H1 (cell line): ENCODE measurements at regions not wholly inside any gene's neighbourhood (a gene's known extent, or its start where the extent isn't known, plus 50 kb on each side); places are given as distances from the start of the nearest gene placed in this dataset.

Experiments used
- CTCF ChIA-PET: fragments of 300-600 bp; sonication (Branson Sonifier 250); formaldehyde crosslinking; loops from one replicate; lab custom pipeline; 2021; ENCODE audit not compliant: partially characterized antibody; lab: Charles Lee
- POLR2A ChIA-PET: fragments of 300-600 bp; sonication (Branson Sonifier 250); formaldehyde crosslinking; loops from one replicate; lab custom pipeline; 2021; ENCODE audit warnings: inconsistent platforms; ENCODE audit not compliant: partially characterized antibody; lab: Charles Lee
- DNase-seq, 2 experiments: peaks; one replicate each; pipeline versions ENCODE4 v3.0.0 to v3.0.0-alpha.2; 2010 to 2022; ENCODE audit warnings: low spot score in 2 of 2, low read depth in 1 of 2, mixed read lengths in 1 of 2
- FAIRE-seq: peaks from 2 replicates; lab custom pipeline; 2011; peaks lifted over from hg19 to GRCh38; lab: Jason Lieb, UNC
- H2AFZ ChIP-seq: 2 replicates; pipeline ENCODE4 v1.8.1; 2012; ENCODE audit warnings: low read length, inconsistent platforms
- H2AK5ac ChIP-seq: 2 replicates; pipeline ENCODE4 v1.6.1; 2013; ENCODE audit warnings: low read depth, low read length
- H2BK120ac ChIP-seq: replicated peaks from 2 replicates; pipeline ENCODE3; 2013; ENCODE audit warnings: low read depth, low read length, inconsistent platforms
- H2BK12ac ChIP-seq: 2 replicates; pipeline ENCODE4 v1.6.1; 2013; ENCODE audit warnings: low read depth, low read length
- H2BK15ac ChIP-seq: 2 replicates; pipeline ENCODE4 v1.6.1; 2013; ENCODE audit warnings: low read length
- H2BK20ac ChIP-seq: 2 replicates; pipeline ENCODE4 v1.6.1; 2013; ENCODE audit warnings: low read length
- H2BK5ac ChIP-seq: 2 replicates; pipeline ENCODE4 v1.6.1; 2013; ENCODE audit warnings: low read depth, low read length
- H3K14ac ChIP-seq: 2 replicates; pipeline ENCODE4 v1.6.1; 2013; ENCODE audit warnings: inconsistent platforms; ENCODE audit not compliant: insufficient read length
- H3K18ac ChIP-seq: 2 replicates; pipeline ENCODE4 v1.6.1; 2013; ENCODE audit warnings: low read length; ENCODE audit errors: extremely low read depth
- H3K23ac ChIP-seq: 2 replicates; pipeline ENCODE4 v1.6.1; 2013; ENCODE audit warnings: inconsistent platforms; ENCODE audit not compliant: insufficient read length
- H3K23me2 ChIP-seq: 2 replicates; pipeline ENCODE4 v1.6.1; 2013; ENCODE audit warnings: low read depth, low read length
- H3K27ac ChIP-seq: 2 replicates; pipeline ENCODE4 v1.6.1; 2011; ENCODE audit warnings: low read depth, low read length, inconsistent platforms
- H3K27me3 ChIP-seq, 4 experiments: replicated peaks in 1 of 4; 1 replicate in 1 of 4; 2 replicates in 3 of 4; pipeline versions ENCODE4 v1.6.1 to v1.8.1; 2011 to 2013; ENCODE audit warnings: low read length in 3 of 4, mild to moderate bottlenecking in 3 of 4, inconsistent platforms in 2 of 4, mixed read lengths in 2 of 4, moderate library complexity in 1 of 4; ENCODE audit not compliant: control insufficient read depth in 3 of 4, insufficient read depth in 3 of 4; ENCODE audit errors: extremely low read depth in 1 of 4
- H3K36me3 ChIP-seq, 4 experiments: 2 replicates each; pipeline versions ENCODE4 v1.6.1 to v1.8.1; 2011 to 2013; ENCODE audit warnings: mild to moderate bottlenecking in 4 of 4, low read length in 3 of 4, moderate library complexity in 2 of 4, control low read depth in 1 of 4, inconsistent platforms in 1 of 4; ENCODE audit not compliant: insufficient read depth in 4 of 4, control insufficient read depth in 2 of 4
- H3K4ac ChIP-seq: replicated peaks from 2 replicates; pipeline ENCODE3; 2013; ENCODE audit warnings: low read length, low read depth, mixed read lengths, inconsistent platforms; ENCODE audit not compliant: insufficient read length
- H3K4me1 ChIP-seq, 4 experiments: replicated peaks in 1 of 4; 1 replicate in 1 of 4; 2 replicates in 3 of 4; pipeline versions ENCODE4 v1.6.1 to v1.8.1; 2011 to 2013; ENCODE audit warnings: low read length in 3 of 4, inconsistent platforms in 2 of 4, mixed read lengths in 1 of 4; ENCODE audit not compliant: insufficient read depth in 4 of 4, control insufficient read depth in 3 of 4
- H3K4me2 ChIP-seq, 2 experiments: 2 replicates each; pipeline versions ENCODE4 v1.6.1 to v1.8.1; 2011 to 2013; ENCODE audit warnings: low read depth in 2 of 2, low read length in 2 of 2, control low read depth in 1 of 2, inconsistent platforms in 1 of 2, mild to moderate bottlenecking in 1 of 2; ENCODE audit not compliant: insufficient read depth in 1 of 2
- H3K4me3 ChIP-seq, 4 experiments: fragments of 200-600, 300-600 bp in 1 of 4; sonication (generic), shearing (Covaris generic), sonication (Bioruptor Twin) in 1 of 4; 2 replicates each; pipeline versions ENCODE4 v1.5.1 to v1.8.1; 2011 to 2016; ENCODE audit warnings: low read length in 4 of 4, low read depth in 3 of 4, control low read depth in 2 of 4, inconsistent platforms in 2 of 4, mild to moderate bottlenecking in 2 of 4, mixed read lengths in 1 of 4, moderate library complexity in 1 of 4; ENCODE audit not compliant: insufficient read depth in 2 of 4; ENCODE audit errors: extremely low read depth in 1 of 4
- H3K56ac ChIP-seq: replicated peaks from 2 replicates; pipeline ENCODE3; 2013; ENCODE audit warnings: low read depth, mild to moderate bottlenecking, mixed read lengths, low read length, inconsistent platforms; ENCODE audit not compliant: insufficient read length
- H3K79me1 ChIP-seq: 2 replicates; pipeline ENCODE4 v1.6.1; 2013; ENCODE audit warnings: low read depth, low read length, control low read depth
- H3K79me2 ChIP-seq, 2 experiments: 2 replicates each; pipeline versions ENCODE4 v1.6.1 to v1.8.1; 2012 to 2013; ENCODE audit warnings: low read length in 2 of 2, mild to moderate bottlenecking in 2 of 2, inconsistent platforms in 1 of 2; ENCODE audit not compliant: insufficient read depth in 2 of 2, control insufficient read depth in 1 of 2
- H3K9ac ChIP-seq, 4 experiments: replicated peaks in 1 of 4; 1 replicate in 1 of 4; 2 replicates in 3 of 4; pipeline versions ENCODE4 v1.6.1 to v1.8.1; 2011 to 2013; ENCODE audit warnings: low read depth in 3 of 4, low read length in 3 of 4, control low read depth in 2 of 4, mild to moderate bottlenecking in 2 of 4, moderate library complexity in 2 of 4, inconsistent platforms in 1 of 4; ENCODE audit errors: extremely low read depth in 1 of 4
- H3K9me3 ChIP-seq, 2 experiments: 2 replicates each; pipeline versions ENCODE4 v1.6.1 to v1.8.1; 2012 to 2013; ENCODE audit warnings: mild to moderate bottlenecking in 2 of 2, moderate library complexity in 2 of 2, control low read depth in 1 of 2, inconsistent platforms in 1 of 2, low read depth in 1 of 2, low read length in 1 of 2, mixed read lengths in 1 of 2; ENCODE audit not compliant: insufficient read depth in 2 of 2
- H4K20me1 ChIP-seq, 2 experiments: replicated peaks in 1 of 2; 2 replicates each; pipeline versions ENCODE3 to v1.8.1; 2011 to 2013; ENCODE audit warnings: inconsistent platforms in 2 of 2, low read length in 2 of 2, mild to moderate bottlenecking in 1 of 2; ENCODE audit not compliant: insufficient read depth in 2 of 2, control insufficient read depth in 1 of 2
- H4K5ac ChIP-seq: 2 replicates; pipeline ENCODE4 v1.6.1; 2013; ENCODE audit warnings: low read length, low read depth, mixed read lengths, inconsistent platforms; ENCODE audit not compliant: insufficient read length
- H4K8ac ChIP-seq: 2 replicates; pipeline ENCODE4 v1.8.0; 2013; ENCODE audit warnings: mild to moderate bottlenecking, moderate library complexity, low read length, inconsistent platforms; ENCODE audit not compliant: insufficient read depth; ENCODE audit errors: extremely low read depth
- H4K91ac ChIP-seq: replicated peaks from 2 replicates; pipeline ENCODE3; 2013; ENCODE audit warnings: low read length, mixed read lengths, inconsistent platforms; ENCODE audit not compliant: insufficient read length
- ATF3 ChIP-seq: IDR thresholded peaks from 2 replicates; pipeline ENCODE4 v1.6.1; 2011; ENCODE audit warnings: low read depth, mild to moderate bottlenecking, low read length; ENCODE audit not compliant: insufficient read depth
- BACH1 ChIP-seq: IDR thresholded peaks from 2 replicates; pipeline ENCODE4 v1.6.1; 2012; ENCODE audit warnings: low read length, improper control_type of control experiment
- CHD2 ChIP-seq: IDR thresholded peaks from 2 replicates; pipeline ENCODE4 v1.6.1; 2012; ENCODE audit warnings: low read length, improper control_type of control experiment
- CREB1 ChIP-seq: IDR thresholded peaks from 2 replicates; pipeline ENCODE4 v1.6.1; 2012; ENCODE audit warnings: inconsistent platforms
- E2F6 ChIP-seq: IDR thresholded peaks from 2 replicates; pipeline ENCODE4 v1.6.1; 2012; ENCODE audit warnings: inconsistent platforms
- KDM1A ChIP-seq: fragments of 200-600, 300-600 bp; sonication (generic); IDR thresholded peaks from 2 replicates; pipeline ENCODE4 v1.7.1; 2016; ENCODE audit warnings: mild to moderate bottlenecking, low read length, borderline replicate concordance
- RBBP5 ChIP-seq: IDR thresholded peaks from 2 replicates; pipeline ENCODE4 v1.7.1; 2012; ENCODE audit warnings: low read depth, mild to moderate bottlenecking, inconsistent platforms, low read length, moderate library complexity, borderline replicate concordance
- RNF2 ChIP-seq: fragments of 200-900, 300-1000 bp; sonication (generic); IDR thresholded peaks from 2 replicates; pipeline ENCODE4 v1.7.1; 2016; ENCODE audit warnings: borderline replicate concordance, low read depth, mild to moderate bottlenecking, antibody characterized with exemption, low read length; ENCODE audit not compliant: poor library complexity, severe bottlenecking; ENCODE audit errors: missing control alignments
- RXRA ChIP-seq: IDR thresholded peaks from 2 replicates; pipeline ENCODE4 v1.6.1; 2011; ENCODE audit warnings: low read depth, mild to moderate bottlenecking, low read length, moderate library complexity; ENCODE audit not compliant: insufficient read depth
- SP2 ChIP-seq: IDR thresholded peaks from 2 replicates; pipeline ENCODE4 v1.6.1; 2012; ENCODE audit warnings: mild to moderate bottlenecking, low read length, inconsistent platforms
- SP4 ChIP-seq: IDR thresholded peaks from 2 replicates; pipeline ENCODE4 v1.6.1; 2012; ENCODE audit warnings: low read length, inconsistent platforms
- SUZ12 ChIP-seq: fragments of 200-600 bp; sonication (generic); IDR thresholded peaks from 2 replicates; pipeline ENCODE4 v1.6.1; 2012; ENCODE audit warnings: mild to moderate bottlenecking, inconsistent platforms, low read length, moderate library complexity, mixed read lengths
- TAF1 ChIP-seq: IDR thresholded peaks from 2 replicates; pipeline ENCODE4 v1.6.1; 2011; ENCODE audit warnings: mild to moderate bottlenecking, low read depth, low read length
- WGBS, 2 experiments: shearing (Covaris generic) in 1 of 2; methylation state at CpG; one replicate each; pipeline versions ENCODE4 v1.1.6 to v1.1.7; 2013 to 2015; ENCODE audit warnings: low lambda C conversion rate in 2 of 2, mixed read lengths in 2 of 2, inconsistent platforms in 1 of 2, low coverage in 1 of 2, missing lambda C conversion rate in 1 of 2; ENCODE audit not compliant: insufficient replicate concordance in 2 of 2, insufficient coverage in 1 of 2, insufficient read length in 1 of 2; ENCODE audit errors: extremely low coverage in 1 of 2, missing lambda C conversion rate in 1 of 2; 5-methylcytosine and 5-hydroxymethylcytosine counted together

GRCh38 chr11:109752212-109752825 is 330.3 kb downstream of the C11orf87 start:
- Histone ChIP-seq H2BK15ac (no peak overlapping the region), H2BK20ac (no peak overlapping the region), H3K56ac (no peak overlapping the region), H3K27me3 (peaks cover 0 to 1% (median 0%) of the 10 kb centered on the region in 4 experiments; a peak in 1 of 7 replicates), H3K4me1 (no peaks in the 10 kb centered on the region), H3K9me3 (no peaks in the 10 kb centered on the region), H2AK5ac (no peak overlapping the region), H3K23me2 (no peaks in the 10 kb centered on the region), H4K20me1 (no peaks in the 10 kb centered on the region), H2BK5ac (no peak overlapping the region), H4K91ac (no peak overlapping the region), H3K14ac (no peak overlapping the region), H3K9ac (no peak overlapping the region), H3K18ac (no peak overlapping the region), H2BK120ac (no peak overlapping the region), H2BK12ac (no peak overlapping the region), H3K23ac (no peak overlapping the region), H3K4me3 (no peak overlapping the region), H3K4ac (no peak overlapping the region), H2AFZ (no peak overlapping the region), H4K5ac (no peak overlapping the region), H3K79me2 (no peaks in the 10 kb centered on the region), H3K79me1 (no peaks in the 10 kb centered on the region), H3K36me3 (no peaks in the 10 kb centered on the region), H3K4me2 (no peak overlapping the region), H3K27ac (no peak overlapping the region), H4K8ac (no peak overlapping the region)
- no peak for DNase-seq
- WGBS, 2 experiments, result 83% methylated on average over 5 of the region's 5 CpGs; no CpG with 5 or more reads in 1 of the 2 experiments
- no peak for FAIRE-seq
- ChIA-PET POLR2A (no interaction called here), CTCF (interaction anchor here (0.6 kb wide), 1 partner anchor 101 kb away, joined by 3 read pairs; no protein-coding TSS in a partner anchor)
- TF ChIP-seq TAF1 (no peak), SP4 (no peak), RXRA (no peak), RBBP5 (no peak), RNF2 (no peak), SUZ12 (no peak), ATF3 (no peak), CREB1 (no peak), SP2 (no peak), E2F6 (no peak), BACH1 (no peak), CHD2 (no peak), KDM1A (no peak)
